PC-3 (cell line): ENCODE measurements at regions not wholly inside any gene's neighbourhood (a gene's known extent, or its start where the extent isn't known, plus 50 kb on each side); places are given as distances from the start of the nearest gene placed in this dataset.

Experiments used
- CTCF ChIP-seq: fragments of 300-600 bp; sonication (generic); conservative IDR thresholded peaks from 2 replicates; pipeline ENCODE4 v1.5.1; 2017; ENCODE audit warnings: antibody characterized with exemption, low read depth, mild to moderate bottlenecking, low read length
- EZH2 ChIP-seq: fragments of 300-600 bp; sonication (generic); IDR thresholded peaks from one replicate; pipeline ENCODE4 v1.6.1; 2017; ENCODE audit warnings: antibody characterized with exemption, mild to moderate bottlenecking, low read length; ENCODE audit not compliant: unreplicated experiment
- EZH2phosphoT487 ChIP-seq: fragments of 300-600 bp; sonication (generic); IDR thresholded peaks from 2 replicates; pipeline ENCODE4 v1.6.1; 2018; ENCODE audit warnings: mild to moderate bottlenecking, antibody characterized with exemption, low read length, borderline replicate concordance

- no peak for TF ChIP-seq CTCF
- no peak for TF ChIP-seq EZH2
- no peak for TF ChIP-seq EZH2phosphoT487
Measured at GRCh38 chr16:86956437-86956836, 360.8 kb downstream of the C16orf95 start.
